ENCODE measurements at regions not wholly inside any gene's neighbourhood (a gene's known extent, or its start where the extent isn't known, plus 50 kb on each side); places are given as distances from the start of the nearest gene placed in this dataset.

GRCh38 chrX:39736216-39737211 lies 361.2 kb downstream of the BCOR start:
- Histone ChIP-seq H3K9me3 (ENCODE audit: insufficient read depth, low read length) (no peaks in the 10 kb centered on the region), H3K4me2 (ENCODE audit: low read length) (no peak overlapping the region), H3K4me1 (ENCODE audit: low read length) (no peaks in the 10 kb centered on the region), H3K79me2 (ENCODE audit: low read length) (no peaks in the 10 kb centered on the region), H2AFZ (ENCODE audit: low read depth, low read length) (no peak overlapping the region), H3K9ac (ENCODE audit: low read length) (no peak overlapping the region), H4K20me1 (ENCODE audit: insufficient read depth, low read length) (no peaks in the 10 kb centered on the region), H3K27me3 (ENCODE audit: low read depth, low read length) (no peaks in the 10 kb centered on the region), H3K27ac (ENCODE audit: low read length) (no peak overlapping the region), H3K36me3 (replicated peaks; ENCODE audit: low read depth, low read length) (no peaks in the 10 kb centered on the region), H3K4me3 (ENCODE audit: low read length) (no peak overlapping the region)
- TF ChIP-seq CTCF (IDR thresholded peaks at IDR 0.05; ENCODE audit: low read depth, low read length) (no peak), EZH2phosphoT487 (IDR thresholded peaks at IDR 0.05; ENCODE audit: low read depth) (no peak)

GRCh38 chrX:39739585-39739984 lies 358.2 kb downstream of the BCOR start:
- no peaks in the 10 kb centered on the region for H3K79me2 ChIP-seq (ENCODE audit: low read length)
- no peak overlapping the region for H3K27ac ChIP-seq (ENCODE audit: low read length)
- no peak overlapping the region for H2AFZ ChIP-seq (ENCODE audit: low read depth, low read length)
- no peaks in the 10 kb centered on the region for H3K36me3 ChIP-seq (replicated peaks; ENCODE audit: low read depth, low read length)
- no peaks in the 10 kb centered on the region for H3K27me3 ChIP-seq (ENCODE audit: low read depth, low read length)
- no peaks in the 10 kb centered on the region for H3K9me3 ChIP-seq (ENCODE audit: insufficient read depth, low read length)
- no peak overlapping the region for H3K4me2 ChIP-seq (ENCODE audit: low read length)
- no peak overlapping the region for H3K4me3 ChIP-seq (ENCODE audit: low read length)
- H3K9ac ChIP-seq (ENCODE audit: low read length): no peak overlapping the region
- H4K20me1 ChIP-seq (ENCODE audit: insufficient read depth, low read length): no peaks in the 10 kb centered on the region
- H3K4me1 ChIP-seq (ENCODE audit: low read length): no peaks in the 10 kb centered on the region
- no peak for TF ChIP-seq CTCF (IDR thresholded peaks at IDR 0.05; ENCODE audit: low read depth, low read length)
- no peak for TF ChIP-seq EZH2phosphoT487 (IDR thresholded peaks at IDR 0.05; ENCODE audit: low read depth)

- Histone ChIP-seq H4K20me1 (ENCODE audit: insufficient read depth, low read length) (no peaks in the 10 kb centered on the region), H3K27ac (ENCODE audit: low read length) (no peak overlapping the region), H3K36me3 (replicated peaks; ENCODE audit: low read depth, low read length) (no peaks in the 10 kb centered on the region), H3K4me3 (ENCODE audit: low read length) (no peak overlapping the region), H2AFZ (ENCODE audit: low read depth, low read length) (no peak overlapping the region), H3K27me3 (ENCODE audit: low read depth, low read length) (no peaks in the 10 kb centered on the region), H3K9ac (ENCODE audit: low read length) (no peak overlapping the region), H3K9me3 (ENCODE audit: insufficient read depth, low read length) (no peaks in the 10 kb centered on the region), H3K79me2 (ENCODE audit: low read length) (no peaks in the 10 kb centered on the region), H3K4me2 (ENCODE audit: low read length) (no peak overlapping the region), H3K4me1 (ENCODE audit: low read length) (no peaks in the 10 kb centered on the region)
- TF ChIP-seq CTCF (IDR thresholded peaks at IDR 0.05; ENCODE audit: low read depth, low read length): no peak
- TF ChIP-seq EZH2phosphoT487 (IDR thresholded peaks at IDR 0.05; ENCODE audit: low read depth): no peak
Observed at GRCh38 chrX:39740078-39740477, 357.7 kb downstream of the BCOR start.

DNA sequence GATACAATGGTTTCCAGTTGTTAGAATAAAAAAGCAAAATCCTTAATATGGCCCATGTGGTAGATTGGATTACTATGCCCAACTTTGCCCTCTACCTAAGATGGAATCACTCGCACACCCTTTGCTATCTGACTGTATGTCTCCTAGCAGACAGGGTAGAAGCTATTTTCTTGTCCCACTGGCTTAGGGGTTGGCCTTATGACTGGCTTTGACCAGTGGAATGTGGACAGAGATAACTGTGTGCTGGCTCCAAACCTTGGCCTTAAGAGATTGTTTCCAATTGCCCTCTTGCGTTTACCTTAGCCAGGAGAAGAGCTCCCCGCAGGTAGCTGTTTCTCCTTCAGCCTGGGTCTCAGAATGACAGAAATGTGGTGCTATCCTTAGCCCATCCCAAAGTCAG lies 355.9 kb downstream of the BCOR start:
- Histone ChIP-seq H3K27ac (ENCODE audit: low read length) (no peak overlapping the region), H4K20me1 (ENCODE audit: insufficient read depth, low read length) (no peaks in the 10 kb centered on the region), H3K79me2 (ENCODE audit: low read length) (no peaks in the 10 kb centered on the region), H2AFZ (ENCODE audit: low read depth, low read length) (no peak overlapping the region), H3K4me3 (ENCODE audit: low read length) (no peak overlapping the region), H3K4me2 (ENCODE audit: low read length) (no peak overlapping the region), H3K27me3 (ENCODE audit: low read depth, low read length) (no peaks in the 10 kb centered on the region), H3K9me3 (ENCODE audit: insufficient read depth, low read length) (no peaks in the 10 kb centered on the region), H3K9ac (ENCODE audit: low read length) (no peak overlapping the region), H3K36me3 (replicated peaks; ENCODE audit: low read depth, low read length) (no peaks in the 10 kb centered on the region), H3K4me1 (ENCODE audit: low read length) (no peaks in the 10 kb centered on the region)
- no peak for TF ChIP-seq EZH2phosphoT487 (IDR thresholded peaks at IDR 0.05; ENCODE audit: low read depth)
- no peak for TF ChIP-seq CTCF (IDR thresholded peaks at IDR 0.05; ENCODE audit: low read depth, low read length)

All from OCI-LY3 (cell line).